Loucy (cell line): ENCODE measurements at regions not wholly inside any gene's neighbourhood (a gene's known extent, or its start where the extent isn't known, plus 50 kb on each side); places are given as distances from the start of the nearest gene placed in this dataset.

Experiments
- H2AFZ ChIP-seq: fragments of 200-600 bp; sonication (generic); 2 replicates; pipeline ENCODE4 v1.6.0; 2016; ENCODE audit warnings: antibody characterized with exemption, mild to moderate bottlenecking, low read length, moderate library complexity
- H3F3A ChIP-seq: fragments of 200-600 bp; 2 replicates; pipeline ENCODE4 v1.6.0; 2016; ENCODE audit warnings: antibody characterized with exemption, low read depth, mild to moderate bottlenecking
- H3K27me3 ChIP-seq: fragments of 200-600 bp; sonication (generic); 2 replicates; pipeline ENCODE4 v1.6.1; 2014; ENCODE audit warnings: low read length, mild to moderate bottlenecking; ENCODE audit not compliant: insufficient read depth, poor library complexity, severe bottlenecking
- H3K36me3 ChIP-seq: fragments of 200-600 bp; sonication (generic); 2 replicates; pipeline ENCODE4 v1.6.1; 2016; ENCODE audit warnings: low read length; ENCODE audit not compliant: insufficient read depth
- H3K4me1 ChIP-seq: fragments of 200-600 bp; sonication (generic); 2 replicates; pipeline ENCODE4 v1.5.1; 2014; ENCODE audit warnings: low read length, mild to moderate bottlenecking; ENCODE audit not compliant: insufficient read depth, poor library complexity, severe bottlenecking
- H3K4me2 ChIP-seq: fragments of 200-600 bp; sonication (generic); 2 replicates; pipeline ENCODE4 v1.6.0; 2014; ENCODE audit warnings: antibody characterized with exemption, low read length, low read depth, mild to moderate bottlenecking; ENCODE audit not compliant: poor library complexity, severe bottlenecking
- H3K4me3 ChIP-seq: fragments of 200-600 bp; sonication (generic); 2 replicates; pipeline ENCODE4 v1.5.1; 2014; ENCODE audit warnings: low read length, mild to moderate bottlenecking, mixed read lengths; ENCODE audit not compliant: poor library complexity, severe bottlenecking
- H3K79me2 ChIP-seq: fragments of 200-600 bp; sonication (generic); 2 replicates; pipeline ENCODE4 v1.6.1; 2014; ENCODE audit warnings: low read length; ENCODE audit not compliant: insufficient read depth
- H3K9ac ChIP-seq: fragments of 200-600 bp; sonication (generic); 2 replicates; pipeline ENCODE4 v1.6.0; 2014; ENCODE audit warnings: mild to moderate bottlenecking, low read depth, low read length, moderate library complexity; ENCODE audit not compliant: poor library complexity, severe bottlenecking
- H3K9me2 ChIP-seq: fragments of 200-600 bp; sonication (generic); replicated peaks from 2 replicates; pipeline ENCODE4 v1.6.1; 2016; ENCODE audit warnings: low read depth, low read length, mixed read lengths
- H3K9me3 ChIP-seq: fragments of 200-600 bp; sonication (generic); 2 replicates; pipeline ENCODE4 v1.6.1; 2014; ENCODE audit warnings: mild to moderate bottlenecking, antibody characterized with exemption, low read length, low read depth; ENCODE audit not compliant: insufficient read depth
- H4K20me1 ChIP-seq: fragments of 200-600 bp; sonication (generic); 2 replicates; pipeline ENCODE4 v1.6.0; 2014; ENCODE audit warnings: antibody characterized with exemption, low read length, mild to moderate bottlenecking; ENCODE audit not compliant: insufficient read depth, poor library complexity, severe bottlenecking
- EZH2phosphoT487 ChIP-seq: fragments of 200-600 bp; IDR thresholded peaks from 2 replicates; pipeline ENCODE4 v1.6.1; 2018; ENCODE audit warnings: antibody characterized with exemption, mild to moderate bottlenecking, moderate library complexity, borderline replicate concordance
- TF ChIP-seq, protein P1 (sequence below): fragments of 200-600 bp; sonication (generic); conservative IDR thresholded peaks from 2 replicates; pipeline ENCODE4 v1.5.1; 2014; ENCODE audit warnings: mild to moderate bottlenecking, antibody characterized with exemption, low read length

DNA sequence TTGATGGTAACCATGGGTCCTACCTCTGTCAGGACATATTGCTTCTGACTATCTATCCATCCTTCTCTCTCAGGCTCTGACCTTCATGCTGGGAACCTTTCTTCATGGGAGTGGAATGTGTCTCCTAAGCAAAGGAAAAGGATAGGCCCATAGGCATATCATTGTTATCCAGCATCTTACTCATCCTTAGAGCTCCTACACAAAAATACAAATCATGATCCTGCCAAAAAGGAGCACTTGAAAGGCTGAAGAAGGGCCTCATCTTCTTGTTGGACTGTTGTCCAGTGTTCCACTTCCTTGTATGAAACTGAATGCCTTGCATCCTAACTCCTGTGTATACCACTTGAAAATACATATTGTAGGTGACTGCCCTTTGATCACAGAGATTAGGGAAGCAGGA is 96.1 kb upstream of the SOX2 start:
- Histone ChIP-seq H3K79me2 (no peaks in the 10 kb centered on the region), H3K9ac (no peak overlapping the region), H4K20me1 (no peaks in the 10 kb centered on the region), H2AFZ (no peak overlapping the region), H3K9me3 (no peaks in the 10 kb centered on the region), H3K27me3 (no peaks in the 10 kb centered on the region), H3K4me1 (peaks cover 2% of the 10 kb centered on the region), H3K9me2 (no peaks in the 10 kb centered on the region), H3K4me2 (no peak overlapping the region), H3K4me3 (no peak overlapping the region), H3K36me3 (no peaks in the 10 kb centered on the region), H3F3A (no peaks in the 10 kb centered on the region)
- TF ChIP-seq EZH2phosphoT487, result no peak
- TF ChIP-seq, protein P1, sequence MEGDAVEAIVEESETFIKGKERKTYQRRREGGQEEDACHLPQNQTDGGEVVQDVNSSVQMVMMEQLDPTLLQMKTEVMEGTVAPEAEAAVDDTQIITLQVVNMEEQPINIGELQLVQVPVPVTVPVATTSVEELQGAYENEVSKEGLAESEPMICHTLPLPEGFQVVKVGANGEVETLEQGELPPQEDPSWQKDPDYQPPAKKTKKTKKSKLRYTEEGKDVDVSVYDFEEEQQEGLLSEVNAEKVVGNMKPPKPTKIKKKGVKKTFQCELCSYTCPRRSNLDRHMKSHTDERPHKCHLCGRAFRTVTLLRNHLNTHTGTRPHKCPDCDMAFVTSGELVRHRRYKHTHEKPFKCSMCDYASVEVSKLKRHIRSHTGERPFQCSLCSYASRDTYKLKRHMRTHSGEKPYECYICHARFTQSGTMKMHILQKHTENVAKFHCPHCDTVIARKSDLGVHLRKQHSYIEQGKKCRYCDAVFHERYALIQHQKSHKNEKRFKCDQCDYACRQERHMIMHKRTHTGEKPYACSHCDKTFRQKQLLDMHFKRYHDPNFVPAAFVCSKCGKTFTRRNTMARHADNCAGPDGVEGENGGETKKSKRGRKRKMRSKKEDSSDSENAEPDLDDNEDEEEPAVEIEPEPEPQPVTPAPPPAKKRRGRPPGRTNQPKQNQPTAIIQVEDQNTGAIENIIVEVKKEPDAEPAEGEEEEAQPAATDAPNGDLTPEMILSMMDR, result no peak

DNA sequence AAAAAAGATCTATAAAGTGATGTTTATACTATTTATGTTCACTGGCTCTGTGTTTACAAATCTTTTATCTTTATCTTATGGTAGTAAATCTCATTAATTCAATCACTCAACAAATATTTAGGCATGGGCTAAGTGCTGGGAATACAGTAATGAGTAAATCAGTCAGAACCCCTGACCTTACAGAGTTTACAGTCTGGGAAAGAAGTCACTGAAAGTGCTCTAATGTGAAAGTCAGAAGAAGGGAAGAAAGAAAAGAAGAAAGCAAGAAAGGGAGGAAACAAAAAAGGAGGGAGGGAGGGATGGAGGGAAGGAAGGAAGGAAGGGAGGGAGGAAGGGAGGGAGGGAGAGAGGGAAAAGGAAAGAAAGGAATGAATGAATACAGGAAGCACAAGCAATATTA is 96.8 kb upstream of the SOX2 start:
- H3K9me3 ChIP-seq, result no peaks in the 10 kb centered on the region
- H3K4me1 ChIP-seq, result peaks cover 2% of the 10 kb centered on the region
- no peaks in the 10 kb centered on the region for H3F3A ChIP-seq
- no peak overlapping the region for H2AFZ ChIP-seq
- no peaks in the 10 kb centered on the region for H3K27me3 ChIP-seq
- H3K4me2 ChIP-seq, result no peak overlapping the region
- no peak overlapping the region for H3K9ac ChIP-seq
- H3K4me3 ChIP-seq, result no peak overlapping the region
- H4K20me1 ChIP-seq, result no peaks in the 10 kb centered on the region
- no peaks in the 10 kb centered on the region for H3K36me3 ChIP-seq
- TF ChIP-seq, protein P1, result no peak
- no peak for TF ChIP-seq EZH2phosphoT487
- H3K79me2 ChIP-seq, result no peaks in the 10 kb centered on the region
- H3K9me2 ChIP-seq, result no peaks in the 10 kb centered on the region

DNA sequence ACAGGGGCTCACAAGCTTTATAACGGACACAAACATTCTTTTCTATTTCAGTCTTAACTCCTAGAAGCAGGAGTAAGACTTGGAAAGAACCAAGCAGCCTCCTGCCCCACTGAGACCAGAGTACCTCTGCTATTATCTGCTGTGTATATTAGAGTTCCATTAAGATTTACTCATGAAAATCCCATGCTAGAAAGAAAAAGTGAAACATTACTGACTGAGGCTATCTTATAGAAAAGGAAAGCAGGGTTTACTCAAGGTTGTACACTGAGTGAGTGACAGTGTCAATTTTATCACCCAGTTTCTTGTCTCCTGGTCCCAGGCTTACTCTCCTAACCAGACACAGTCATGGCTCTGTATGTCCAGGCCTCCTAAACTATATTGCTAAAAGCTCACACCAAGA is 97.9 kb upstream of the SOX2 start:
- Histone ChIP-seq H3K4me3 (no peak overlapping the region), H2AFZ (no peak overlapping the region)

More for the DNA sequence above, 97.9 kb upstream of the SOX2 start:
- H3K9me3 ChIP-seq, result no peaks in the 10 kb centered on the region
- H3K4me1 ChIP-seq, result peaks cover 2% of the 10 kb centered on the region
- H3F3A ChIP-seq, result no peaks in the 10 kb centered on the region
- H4K20me1 ChIP-seq, result no peaks in the 10 kb centered on the region
- H3K9ac ChIP-seq, result no peak overlapping the region
- no peak for TF ChIP-seq EZH2phosphoT487
- TF ChIP-seq, protein P1, result no peak
- no peak overlapping the region for H3K4me2 ChIP-seq
- no peaks in the 10 kb centered on the region for H3K27me3 ChIP-seq
- no peaks in the 10 kb centered on the region for H3K36me3 ChIP-seq
- no peaks in the 10 kb centered on the region for H3K9me2 ChIP-seq
- H3K79me2 ChIP-seq, result no peaks in the 10 kb centered on the region
